NCI-H1417 treated with DMSO at 0.1 percent for 48 hours (cell line): ENCODE measurements at regions not wholly inside any gene's neighbourhood (a gene's known extent, or its start where the extent isn't known, plus 50 kb on each side); places are given as distances from the start of the nearest gene placed in this dataset.
"Not testable (repeated sequence)": the region's sequence is repeated elsewhere in the genome, so short reads cannot be mapped to it uniquely, and the experiment has no call there.

Experiments
- DNase-seq: peaks from one replicate; lab custom pipeline; 2025; lab: John Stamatoyannopoulos, UW

DNA sequence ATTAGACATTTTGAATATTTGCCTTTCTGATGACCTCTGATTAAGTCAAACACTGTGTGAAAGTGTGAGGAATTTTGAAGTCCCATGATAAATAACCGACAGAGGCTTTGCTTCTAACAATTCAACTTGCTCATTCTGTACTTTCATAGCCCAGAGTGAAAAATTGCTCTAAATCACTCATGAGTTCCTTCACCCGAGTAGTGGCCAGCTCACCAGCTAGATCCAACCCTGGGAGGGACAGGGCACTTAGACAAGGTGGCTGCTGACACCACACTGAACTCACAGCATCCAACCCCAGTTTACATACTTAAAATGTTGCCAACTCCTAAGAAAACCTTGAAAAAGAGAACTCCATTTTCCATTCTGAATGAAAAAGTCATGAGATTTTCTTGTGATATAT, 80.0 kb upstream of the LYZL1 start:
- DNase-seq: no peak

GRCh38 chr10:29209830-29210229, 79.0 kb upstream of the LYZL1 start:
- no peak for DNase-seq

GRCh38 chr10:29210266-29210868, 78.5 kb upstream of the LYZL1 start:
- DNase-seq: no peak

DNA sequence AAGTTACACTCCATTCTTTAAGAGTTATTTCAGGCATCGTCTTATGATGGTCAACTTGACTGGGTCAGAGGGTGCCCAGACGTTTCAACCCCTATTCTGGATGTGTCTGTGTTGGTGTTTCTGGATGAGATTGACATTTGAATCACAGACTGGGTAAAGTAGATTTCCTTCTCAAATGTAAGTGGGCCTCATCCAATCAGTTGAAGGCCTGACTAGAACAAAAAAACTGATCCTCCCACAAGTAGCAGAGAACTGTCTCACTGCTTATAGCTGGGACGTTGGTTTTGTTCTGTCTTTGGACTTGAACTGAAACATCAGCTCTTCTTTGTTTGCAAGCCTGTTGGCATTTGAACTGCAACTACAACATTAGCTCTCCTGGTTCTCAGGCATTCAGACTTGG, 76.3 kb upstream of the LYZL1 start:
- no peak for DNase-seq

GRCh38 chr10:29214551-29214950, 74.3 kb upstream of the LYZL1 start:
- DNase-seq: no peak

GRCh38 chr10:29217292-29217738, 71.6 kb upstream of the LYZL1 start:
- no peak for DNase-seq

GRCh38 chr10:29223326-29223725, 65.5 kb upstream of the LYZL1 start:
- no peak for DNase-seq

- no peak for DNase-seq
These were observed 64.2 kb upstream of the LYZL1 start for GRCh38 chr10:29224631-29225030.

DNA sequence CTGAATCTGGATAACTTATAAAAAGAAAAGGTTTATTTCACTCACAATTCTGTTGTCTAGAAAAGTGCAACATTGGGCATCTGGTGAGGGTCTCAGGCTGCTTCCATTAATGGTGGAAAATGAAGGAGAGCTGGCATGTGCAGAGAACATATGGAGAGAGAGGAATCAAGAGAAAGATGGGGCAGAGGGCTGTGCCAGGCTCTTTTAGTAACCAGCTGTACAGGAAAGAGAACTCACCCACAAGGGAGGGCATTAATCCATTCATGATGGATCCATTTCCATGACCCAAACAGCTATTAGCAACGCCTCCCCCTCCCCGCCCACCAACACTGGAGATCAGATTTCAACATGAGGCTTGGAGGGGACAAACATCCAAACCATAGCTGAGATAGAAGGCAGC, 61.7 kb upstream of the LYZL1 start:
- DNase-seq: no peak

- DNase-seq: no peak
These were observed 60.3 kb upstream of the LYZL1 start for GRCh38 chr10:29228562-29228961.

- no peak for DNase-seq
These were observed 59.6 kb upstream of the LYZL1 start for GRCh38 chr10:29229258-29229705.

DNA sequence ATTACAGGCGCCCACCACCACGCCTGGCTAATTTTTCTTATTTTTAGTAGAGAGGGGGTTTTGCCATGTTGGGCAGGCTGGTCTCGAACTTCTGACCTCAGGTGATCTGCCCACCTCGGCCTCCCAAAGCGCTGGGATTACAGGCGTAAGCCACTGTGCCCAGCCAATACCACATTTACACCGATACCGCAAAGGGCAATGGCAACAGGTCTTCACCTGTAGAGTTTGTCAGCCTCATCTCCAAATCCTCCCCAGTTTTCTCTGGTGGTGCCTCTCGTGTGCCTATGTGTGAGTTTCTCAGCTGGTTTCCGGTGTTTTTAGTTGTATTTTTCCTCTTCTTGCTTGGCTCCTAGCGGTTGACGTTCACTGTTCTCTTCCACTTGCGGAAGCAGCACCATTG, 52.0 kb upstream of the LYZL1 start:
- DNase-seq: not testable (repeated sequence)

GRCh38 chr10:29237786-29238185, 51.1 kb upstream of the LYZL1 start:
- no peak for DNase-seq

DNA sequence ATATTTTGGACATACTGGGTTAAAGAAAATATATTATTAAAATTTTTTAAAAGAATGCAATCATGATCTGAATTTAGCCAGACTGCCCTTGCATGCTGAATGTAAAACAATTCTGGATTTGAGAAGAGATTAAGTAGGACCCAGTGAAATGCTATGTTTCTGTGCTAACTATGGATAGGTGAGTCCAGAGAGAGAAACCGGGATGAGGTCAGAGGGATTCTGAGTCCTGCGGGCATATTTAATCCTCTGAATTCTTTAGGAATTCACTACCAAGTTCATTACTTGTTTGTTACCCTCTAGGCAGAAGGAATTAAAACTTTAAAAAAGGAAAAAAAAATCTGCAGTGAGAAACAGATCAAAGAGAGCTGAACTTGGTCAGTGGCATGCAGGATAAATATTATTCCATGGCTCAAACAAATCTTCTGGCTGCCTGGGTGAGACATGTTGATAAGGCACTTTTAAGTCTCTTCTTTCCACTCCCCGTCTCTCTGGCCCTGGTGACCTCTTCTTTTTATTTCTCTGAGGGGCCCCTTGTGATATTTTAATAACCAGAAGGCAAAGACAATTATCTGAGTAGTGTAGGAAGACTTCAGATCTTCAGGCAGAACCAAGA, 50.2 kb upstream of the LYZL1 start:
- no peak for DNase-seq
